Activated naive CD4-positive, alpha-beta T cell treated with anti-CD3 and anti-CD28 coated beads for 36 hours (primary cell): ENCODE measurements at regions not wholly inside any gene's neighbourhood (a gene's known extent, or its start where the extent isn't known, plus 50 kb on each side); places are given as distances from the start of the nearest gene placed in this dataset.

ENCODE experiments used
- CTCF ChIA-PET: fragments of 350-600 bp; sonication (Branson Sonifier 250); formaldehyde crosslinking; loops from one replicate; lab custom pipeline; 2021; ENCODE audit warnings: antibody characterized with exemption; lab: Charles Lee
- DNase-seq: peaks from one replicate; pipeline ENCODE4 v3.0.0-alpha.2; 2020
- H3K27ac Mint-ChIP-seq: one replicate; pipeline ENCODE4 v1.8.0; 2021; ENCODE audit warnings: mild to moderate bottlenecking, mixed read lengths
- H3K27me3 Mint-ChIP-seq: one replicate; pipeline ENCODE4 v1.8.0; 2021; ENCODE audit warnings: low read depth, mixed read lengths
- H3K36me3 Mint-ChIP-seq: one replicate; pipeline ENCODE4 v1.8.0; 2021; ENCODE audit warnings: low read depth, mixed read lengths
- H3K4me1 Mint-ChIP-seq: one replicate; pipeline ENCODE4 v1.8.0; 2021; ENCODE audit warnings: low read depth, mixed read lengths
- H3K4me3 Mint-ChIP-seq: one replicate; pipeline ENCODE4 v1.8.0; 2021; ENCODE audit warnings: mild to moderate bottlenecking, moderate library complexity, mixed read lengths
- H3K9me3 Mint-ChIP-seq: one replicate; pipeline ENCODE4 v1.8.0; 2021; ENCODE audit warnings: mixed read lengths
- intact Hi-C: fragments of 100-400 bp; cut with micrococcal nuclease; formaldehyde crosslinking; loops from one replicate; pipeline ENCODE4 v1.15.1; 2023

GRCh38 chr3:72439321-72440183 lies 408.7 kb downstream of the SHQ1 start:
- intact Hi-C loops, result loop anchor here (10.0 kb wide), 2 partner anchors 565 to 715 kb away; partner anchors contain the start of gene EIF4E3
- CTCF ChIA-PET, result no interaction called here

DNA sequence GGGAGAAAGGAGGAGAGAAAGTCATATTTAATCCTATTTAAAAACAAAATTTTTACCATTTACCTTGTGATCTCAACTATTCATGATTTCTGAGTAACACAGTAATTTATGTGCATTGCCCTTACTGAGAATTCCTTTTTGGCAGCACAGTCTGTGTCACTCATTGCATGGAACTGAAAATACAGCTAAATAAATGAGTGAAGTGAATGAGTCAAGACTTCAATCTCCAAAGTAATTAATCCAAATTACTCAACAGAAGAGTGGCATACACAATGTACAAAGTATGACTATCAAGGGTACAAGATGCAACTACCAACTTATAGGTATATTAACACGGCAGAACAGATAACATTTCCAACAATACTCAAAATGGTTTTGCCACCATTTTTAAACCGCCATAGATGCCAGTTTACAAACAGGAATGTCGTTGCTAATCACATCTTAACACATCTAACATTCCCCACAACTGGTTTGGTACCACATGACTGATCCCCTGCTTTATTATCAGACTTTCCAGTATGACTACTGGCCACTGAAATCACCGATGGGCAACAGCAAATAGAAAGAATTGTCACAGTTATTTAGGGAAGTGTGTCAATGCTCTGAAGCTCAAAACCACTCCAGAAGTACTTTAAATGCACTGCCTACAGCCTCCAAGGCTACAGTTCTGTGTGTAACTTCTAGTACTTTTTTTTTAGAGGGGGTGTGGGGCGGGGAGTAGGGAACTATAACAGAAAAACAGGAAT lies 410.4 kb downstream of the SHQ1 start:
- Mint-ChIP-seq H3K4me3 (no peak overlapping the region), H3K27me3 (no peaks in the 10 kb centered on the region), H3K9me3 (no peaks in the 10 kb centered on the region), H3K36me3 (peaks cover 26% of the 10 kb centered on the region), H3K27ac (no peak overlapping the region), H3K4me1 (peaks cover 78% of the 10 kb centered on the region)
- no peak for DNase-seq
- intact Hi-C loops, result loop anchor here (1.0 kb wide), 2 partner anchors 11 to 20 kb away; no protein-coding TSS in a partner anchor
- CTCF ChIA-PET, result no interaction called here

More at GRCh38 chr3:72439321-72440183, 408.7 kb downstream of the SHQ1 start:
- no peak overlapping the region for H3K27ac Mint-ChIP-seq
- no peak for DNase-seq
- peaks cover 80% of the 10 kb centered on the region for H3K4me1 Mint-ChIP-seq
- H3K9me3 Mint-ChIP-seq, result no peaks in the 10 kb centered on the region
- no peak overlapping the region for H3K4me3 Mint-ChIP-seq
- H3K36me3 Mint-ChIP-seq, result peaks cover 35% of the 10 kb centered on the region
- H3K27me3 Mint-ChIP-seq, result no peaks in the 10 kb centered on the region

- Mint-ChIP-seq H3K36me3 (peaks cover 28% of the 10 kb centered on the region), H3K9me3 (no peaks in the 10 kb centered on the region), H3K27ac (no peak overlapping the region), H3K4me3 (no peak overlapping the region), H3K27me3 (no peaks in the 10 kb centered on the region), H3K4me1 (peaks cover 78% of the 10 kb centered on the region)
- no peak for DNase-seq
- CTCF ChIA-PET, result interaction anchor here (0.9 kb wide), 1 partner anchor 561 kb away, joined by 3 read pairs; no protein-coding TSS in a partner anchor
- intact Hi-C loops, result loop anchor here (1.0 kb wide), 2 partner anchors 10 to 19 kb away; no protein-coding TSS in a partner anchor
Observed at GRCh38 chr3:72436863-72437592, 411.2 kb downstream of the SHQ1 start.

GRCh38 chr3:72434296-72434695 lies 413.9 kb downstream of the SHQ1 start:
- H3K36me3 Mint-ChIP-seq, result peaks cover 25% of the 10 kb centered on the region
- H3K4me1 Mint-ChIP-seq, result peaks cover 76% of the 10 kb centered on the region
- no peak for DNase-seq
- CTCF ChIA-PET, result no interaction called here
- no peak overlapping the region for H3K27ac Mint-ChIP-seq
- H3K27me3 Mint-ChIP-seq, result no peaks in the 10 kb centered on the region
- no peak overlapping the region for H3K4me3 Mint-ChIP-seq
- intact Hi-C loops, result no loop called here
- no peaks in the 10 kb centered on the region for H3K9me3 Mint-ChIP-seq

- CTCF ChIA-PET, result interaction anchor here (0.6 kb wide), 1 partner anchor 194 kb away, joined by 3 read pairs; no protein-coding TSS in a partner anchor
- H3K36me3 Mint-ChIP-seq, result peaks cover 13% of the 10 kb centered on the region
- no peaks in the 10 kb centered on the region for H3K9me3 Mint-ChIP-seq
- H3K4me1 Mint-ChIP-seq, result peaks cover 75% of the 10 kb centered on the region
- DNase-seq, result no peak
- no peaks in the 10 kb centered on the region for H3K27me3 Mint-ChIP-seq
- H3K27ac Mint-ChIP-seq, result no peak overlapping the region
- intact Hi-C loops, result loop anchor here (2.0 kb wide), 1 partner anchor 13 kb away; no protein-coding TSS in a partner anchor
- no peak overlapping the region for H3K4me3 Mint-ChIP-seq
Observed at GRCh38 chr3:72432246-72432645, 416.0 kb downstream of the SHQ1 start.

DNA sequence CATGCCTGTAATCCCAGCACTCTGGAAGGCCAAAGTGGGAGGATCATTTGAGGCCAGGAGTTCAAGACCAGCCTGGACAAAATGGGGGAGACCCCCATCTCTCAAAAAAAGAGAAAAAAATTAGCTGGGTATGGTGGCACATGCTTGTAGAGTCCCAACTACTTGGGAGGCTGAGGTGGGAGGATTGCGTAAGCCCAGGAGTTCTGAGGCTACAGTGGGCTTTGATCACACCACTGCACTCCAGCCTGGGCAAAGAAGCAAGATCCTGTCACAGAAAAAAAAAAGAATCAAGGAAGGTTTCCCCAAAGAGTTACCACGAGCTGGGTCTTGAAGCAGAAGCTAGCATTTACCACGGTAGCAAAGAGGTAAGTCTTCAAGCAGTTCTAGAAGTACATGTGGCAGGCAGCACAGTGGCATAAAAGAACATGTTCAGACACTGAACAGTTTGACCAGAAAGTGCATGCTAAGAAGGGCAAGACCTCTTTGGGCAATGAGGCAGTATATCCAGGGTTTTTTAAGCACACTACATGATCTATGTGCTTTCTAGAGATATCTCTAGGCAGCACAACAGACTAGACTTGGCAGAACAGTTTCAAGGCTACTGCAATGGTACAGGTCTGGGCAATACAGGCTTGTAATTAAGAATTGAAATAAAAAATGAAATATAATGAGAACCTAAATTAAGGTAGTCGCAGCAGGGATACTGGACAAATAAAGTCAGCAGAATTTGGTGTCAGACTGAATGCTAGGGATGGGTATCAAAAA lies 418.5 kb downstream of the SHQ1 start:
- no peaks in the 10 kb centered on the region for H3K9me3 Mint-ChIP-seq
- H3K36me3 Mint-ChIP-seq, result peaks cover 8% of the 10 kb centered on the region
- no peaks in the 10 kb centered on the region for H3K27me3 Mint-ChIP-seq
- peaks cover 85% of the 10 kb centered on the region for H3K4me1 Mint-ChIP-seq
- no peak for DNase-seq
- intact Hi-C loops, result loop anchor here (5.0 to 10.0 kb wide), 5 partner anchors 203 to 605 kb away; no protein-coding TSS in a partner anchor
- H3K27ac Mint-ChIP-seq, result no peak overlapping the region
- CTCF ChIA-PET, result no interaction called here
- no peak overlapping the region for H3K4me3 Mint-ChIP-seq

DNA sequence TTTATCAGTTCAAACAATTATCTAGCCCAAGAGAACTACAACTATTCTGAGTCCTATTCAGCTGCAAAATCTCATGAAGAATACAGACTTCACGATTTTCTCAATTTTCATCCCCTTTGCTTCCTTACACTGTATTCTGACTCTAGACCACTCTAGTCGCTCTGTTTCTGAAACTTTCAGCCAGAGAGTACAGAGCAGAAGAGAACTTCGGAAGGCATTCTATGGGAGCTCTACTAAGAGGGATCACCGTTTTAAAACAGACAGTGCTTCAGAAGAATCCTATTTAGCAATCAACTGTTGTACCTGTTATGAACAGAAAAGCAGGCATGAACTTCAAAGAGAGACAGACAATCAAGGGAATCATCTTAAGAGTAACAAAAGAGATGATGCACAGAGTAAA lies 419.4 kb downstream of the SHQ1 start:
- no peaks in the 10 kb centered on the region for H3K9me3 Mint-ChIP-seq
- no peak for DNase-seq
- no peak overlapping the region for H3K27ac Mint-ChIP-seq
- no peak overlapping the region for H3K4me3 Mint-ChIP-seq
- H3K4me1 Mint-ChIP-seq, result peaks cover 77% of the 10 kb centered on the region
- intact Hi-C loops, result loop anchor here (5.0 to 10.0 kb wide), 5 partner anchors 203 to 606 kb away; no protein-coding TSS in a partner anchor
- H3K36me3 Mint-ChIP-seq, result peaks cover 5% of the 10 kb centered on the region
- CTCF ChIA-PET, result no interaction called here
- H3K27me3 Mint-ChIP-seq, result no peaks in the 10 kb centered on the region

- peaks cover 13% of the 10 kb centered on the region for H3K36me3 Mint-ChIP-seq
- intact Hi-C loops, result loop anchor here (1.0 to 10.0 kb wide), 8 partner anchors 10 to 607 kb away; no protein-coding TSS in a partner anchor
- no peak for DNase-seq
- no peaks in the 10 kb centered on the region for H3K27me3 Mint-ChIP-seq
- peaks cover 71% of the 10 kb centered on the region for H3K4me1 Mint-ChIP-seq
- CTCF ChIA-PET, result interaction anchor here (0.7 to 2.8 kb wide), 3 partner anchors 175 to 551 kb away, joined by 3 to 8 read pairs (median 3); no protein-coding TSS in a partner anchor
- H3K4me3 Mint-ChIP-seq, result no peak overlapping the region
- no peak overlapping the region for H3K27ac Mint-ChIP-seq
- H3K9me3 Mint-ChIP-seq, result peaks cover 2% of the 10 kb centered on the region
Observed at GRCh38 chr3:72427624-72428023, 420.6 kb downstream of the SHQ1 start.

DNA sequence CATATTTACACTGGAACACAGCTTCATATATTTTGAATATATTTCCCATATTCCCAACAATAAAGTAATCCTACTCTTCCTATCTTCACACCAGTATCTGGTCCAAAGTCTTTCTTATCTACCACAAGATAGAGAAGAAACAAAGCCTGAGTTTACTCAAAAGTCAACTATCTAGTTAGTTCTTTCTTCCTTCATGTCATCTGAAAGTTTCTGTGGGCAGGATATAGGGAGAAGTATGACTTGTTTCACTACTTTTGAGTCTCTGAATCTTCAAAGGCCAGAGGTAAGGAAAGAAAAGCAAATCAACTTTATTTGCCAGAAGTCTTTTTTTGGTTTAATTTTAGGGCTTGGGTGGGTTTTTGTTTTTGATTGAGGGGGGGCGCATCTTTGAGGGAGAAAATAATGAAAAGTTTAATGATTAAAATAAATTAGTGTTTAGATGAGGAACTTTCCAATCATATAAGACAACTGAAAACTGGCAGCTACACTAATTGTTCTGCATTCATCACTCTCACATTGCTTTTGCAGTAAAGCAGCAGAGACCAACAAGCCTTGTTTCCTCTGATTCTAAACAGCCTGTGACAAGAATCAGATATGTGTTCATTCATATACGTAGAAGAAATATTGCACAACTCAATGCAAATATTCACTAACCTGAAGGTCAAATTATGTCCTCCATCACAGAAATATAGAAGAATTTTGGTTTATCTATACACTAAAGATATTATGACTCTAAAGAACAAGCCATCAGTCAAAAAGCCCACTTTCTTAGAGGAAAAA lies 421.4 kb downstream of the SHQ1 start:
- H3K27ac Mint-ChIP-seq, result no peak overlapping the region
- intact Hi-C loops, result loop anchor here (1.0 to 10.0 kb wide), 12 partner anchors 9 to 608 kb away; no protein-coding TSS in a partner anchor
- no peak for DNase-seq
- H3K4me1 Mint-ChIP-seq, result peaks cover 70% of the 10 kb centered on the region
- H3K9me3 Mint-ChIP-seq, result peaks cover 10% of the 10 kb centered on the region
- CTCF ChIA-PET, result interaction anchor here (0.7 to 2.8 kb wide), 2 partner anchors 176 to 239 kb away, joined by 3 to 8 read pairs; no protein-coding TSS in a partner anchor
- H3K36me3 Mint-ChIP-seq, result peaks cover 18% of the 10 kb centered on the region
- H3K4me3 Mint-ChIP-seq, result no peak overlapping the region
- no peaks in the 10 kb centered on the region for H3K27me3 Mint-ChIP-seq

- CTCF ChIA-PET, result no interaction called here
- H3K36me3 Mint-ChIP-seq, result peaks cover 27% of the 10 kb centered on the region
- peaks cover 57% of the 10 kb centered on the region for H3K4me1 Mint-ChIP-seq
- no peak overlapping the region for H3K27ac Mint-ChIP-seq
- H3K9me3 Mint-ChIP-seq, result peaks cover 20% of the 10 kb centered on the region
- no peaks in the 10 kb centered on the region for H3K27me3 Mint-ChIP-seq
- intact Hi-C loops, result loop anchor here (10.0 kb wide), 1 partner anchor 611 kb away; no protein-coding TSS in a partner anchor
- no peak for DNase-seq
- H3K4me3 Mint-ChIP-seq, result no peak overlapping the region
Observed at GRCh38 chr3:72423643-72424042, 424.6 kb downstream of the SHQ1 start.
